Hypothalamus (tissue), 51 donors: ENCODE measurements at regions not wholly inside any gene's neighbourhood (a gene's known extent, or its start where the extent isn't known, plus 50 kb on each side); places are given as distances from the start of the nearest gene placed in this dataset.
"Not testable (repeated sequence)": the region's sequence is repeated elsewhere in the genome, so short reads cannot be mapped to it uniquely, and the experiment has no call there.

Source experiments
- DNase-seq, 51 donors: peaks; one replicate each; lab custom pipeline; 2025; lab: John Stamatoyannopoulos, UW

DNA sequence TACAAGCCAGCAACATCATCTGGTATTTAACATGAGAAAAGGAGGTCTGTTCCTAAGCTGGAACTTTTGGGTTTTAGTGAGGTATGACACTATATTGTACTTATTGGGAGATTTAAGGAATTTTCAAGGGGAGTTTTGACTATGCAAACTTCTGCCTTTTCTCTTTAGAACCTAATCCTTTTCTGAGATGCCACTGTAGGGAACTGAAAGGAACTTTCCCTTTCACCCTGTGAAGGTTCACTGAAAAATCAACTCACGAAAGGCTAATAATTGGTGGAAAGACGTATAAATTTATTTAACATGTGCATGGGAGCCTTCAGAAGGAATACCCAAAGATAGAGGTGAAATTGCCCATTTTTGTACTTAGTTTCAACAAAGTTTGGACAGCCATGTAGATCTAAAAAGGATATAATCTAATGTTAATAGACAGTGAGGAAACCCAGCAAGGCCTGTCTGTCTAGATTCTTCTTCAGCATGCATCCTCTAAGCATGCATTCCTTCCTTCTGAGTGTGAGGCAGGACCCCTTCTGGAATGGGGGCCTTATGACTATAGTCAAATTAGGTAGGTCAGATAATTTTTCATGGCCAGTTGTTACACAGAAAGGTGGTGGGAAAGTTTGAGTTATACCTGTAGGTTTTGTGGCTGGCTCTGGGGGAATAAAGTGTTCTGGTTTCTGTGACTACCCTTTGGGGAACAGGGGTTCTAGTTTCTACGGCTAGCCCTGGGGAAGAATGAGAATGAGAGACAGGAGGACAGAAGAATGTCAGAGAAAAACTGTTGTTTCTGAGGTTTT is 200.3 kb downstream of the C9orf152 start:
- DNase-seq = no peak

GRCh38 chr9:110008663-110009062 is 199.3 kb downstream of the C9orf152 start:
- no peak for DNase-seq

DNA sequence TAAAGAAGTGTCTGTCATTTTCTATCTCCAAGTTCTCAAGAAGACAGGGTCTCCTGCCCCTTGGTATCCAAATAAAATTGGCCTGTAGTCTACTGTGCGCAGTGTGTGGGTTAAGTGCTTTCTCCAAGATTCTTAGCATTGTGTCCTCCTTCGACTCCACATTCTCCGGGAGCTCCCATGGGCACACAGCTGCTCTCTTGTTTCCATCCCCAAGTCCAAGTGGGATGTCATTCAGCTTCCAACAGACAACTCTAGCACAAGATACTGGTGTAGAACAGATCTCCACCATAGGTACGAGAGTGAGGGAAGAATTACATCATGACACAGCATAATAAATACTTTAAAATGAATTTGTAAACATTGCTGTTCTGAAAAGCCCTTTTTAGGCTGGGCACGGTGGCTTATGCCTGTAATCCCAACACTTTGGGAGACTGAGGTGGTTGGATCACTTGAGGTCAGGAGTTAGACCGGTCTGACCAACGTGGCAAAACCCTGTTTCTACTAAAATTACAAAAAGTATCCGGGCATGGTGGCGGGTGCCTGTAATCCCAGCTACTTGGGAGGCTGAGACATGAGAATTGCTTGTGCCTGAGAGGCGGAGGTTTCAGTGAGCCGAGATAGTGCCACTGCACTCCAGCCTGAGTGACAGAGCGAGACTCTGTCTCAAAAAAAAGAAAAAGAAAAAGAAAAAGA is 196.2 kb downstream of the C9orf152 start:
- DNase-seq = no peak

DNA sequence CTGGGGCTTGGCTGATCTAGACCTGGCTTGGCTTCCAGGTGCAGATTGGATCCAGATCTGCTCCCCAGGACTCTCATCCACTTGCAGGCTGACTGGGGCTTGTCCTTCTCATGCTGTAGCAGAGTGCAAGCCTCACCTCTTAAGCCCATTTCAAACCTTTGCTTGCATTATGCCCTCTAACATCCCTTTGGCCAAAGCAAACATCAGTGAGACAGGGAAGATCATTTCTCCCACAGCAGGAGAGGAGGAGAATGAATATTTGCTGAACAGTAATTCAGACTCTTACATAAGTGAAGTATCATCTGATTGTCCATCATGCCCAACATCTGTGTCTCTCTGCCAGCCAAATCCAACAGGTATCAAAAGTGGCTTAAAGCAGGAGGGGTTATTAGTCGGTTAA is 194.9 kb downstream of the C9orf152 start:
- no peak for DNase-seq

DNA sequence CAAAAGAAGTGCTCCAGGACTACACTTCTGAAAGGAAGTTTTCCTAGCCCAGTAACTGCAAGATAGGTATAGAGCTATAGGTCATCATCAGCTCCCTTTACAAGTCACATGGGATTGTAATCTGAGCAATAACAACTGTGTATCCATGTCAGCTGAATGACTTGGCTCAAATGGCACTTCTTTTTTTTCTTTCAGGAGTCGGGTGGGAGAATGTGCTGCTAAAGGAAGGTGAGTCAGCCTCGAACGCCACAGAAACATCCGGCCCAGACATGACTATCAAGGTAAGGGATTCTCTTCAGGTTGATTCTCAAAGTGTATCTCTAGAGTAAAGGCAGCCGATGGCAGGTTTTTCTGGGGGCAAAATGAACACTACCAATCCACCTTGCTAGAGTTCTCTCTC is 192.2 kb downstream of the C9orf152 start:
- no peak for DNase-seq

- DNase-seq = no peak
These were observed 191.6 kb downstream of the C9orf152 start for GRCh38 chr9:110016340-110016739.

GRCh38 chr9:110020216-110020615 is 187.7 kb downstream of the C9orf152 start:
- not testable (repeated sequence) for DNase-seq

- DNase-seq = no peak
These were observed 186.1 kb downstream of the C9orf152 start for GRCh38 chr9:110021891-110022290.

- not testable (repeated sequence) for DNase-seq
These were observed 184.7 kb downstream of the C9orf152 start for GRCh38 chr9:110023221-110023620.

DNA sequence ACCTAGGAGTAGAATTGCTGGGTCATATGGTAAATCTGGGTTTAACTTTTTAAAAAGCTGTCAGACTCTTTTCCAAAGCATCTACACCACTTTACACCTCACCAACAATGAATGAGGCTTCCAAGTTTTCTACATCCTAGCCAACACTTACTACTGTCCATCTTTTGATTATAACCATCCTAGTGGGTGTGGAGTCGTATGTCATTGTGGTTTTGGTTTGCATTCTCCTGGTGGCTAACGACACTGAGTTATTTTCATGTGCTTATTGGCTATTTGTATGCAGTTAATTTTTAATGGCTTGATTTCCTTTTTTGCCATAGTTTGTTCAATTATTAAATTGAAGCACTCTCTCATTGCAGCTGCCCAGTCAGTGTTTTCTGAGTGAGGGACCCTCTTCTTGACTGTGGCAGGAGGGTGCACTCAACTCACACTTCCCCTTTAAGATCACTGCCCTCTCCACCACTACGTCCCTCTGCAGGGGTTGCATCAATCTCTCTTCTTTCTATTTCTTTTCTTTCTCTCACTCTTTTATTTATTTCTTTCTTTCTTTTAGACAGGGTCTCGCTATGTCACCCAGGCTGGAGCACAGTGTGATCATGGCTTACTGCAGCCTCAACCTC is 182.3 kb downstream of the C9orf152 start:
- DNase-seq = no peak

GRCh38 chr9:110027671-110028081 is 180.3 kb downstream of the C9orf152 start:
- no peak for DNase-seq

- no peak for DNase-seq
These were observed 179.7 kb downstream of the C9orf152 start for GRCh38 chr9:110028271-110028670.

GRCh38 chr9:110028676-110029075 is 179.3 kb downstream of the C9orf152 start:
- no peak for DNase-seq

- no peak for DNase-seq
These were observed 178.5 kb downstream of the C9orf152 start for GRCh38 chr9:110029429-110029955.

GRCh38 chr9:110029956-110030480 is 177.9 kb downstream of the C9orf152 start:
- DNase-seq = no peak

DNA sequence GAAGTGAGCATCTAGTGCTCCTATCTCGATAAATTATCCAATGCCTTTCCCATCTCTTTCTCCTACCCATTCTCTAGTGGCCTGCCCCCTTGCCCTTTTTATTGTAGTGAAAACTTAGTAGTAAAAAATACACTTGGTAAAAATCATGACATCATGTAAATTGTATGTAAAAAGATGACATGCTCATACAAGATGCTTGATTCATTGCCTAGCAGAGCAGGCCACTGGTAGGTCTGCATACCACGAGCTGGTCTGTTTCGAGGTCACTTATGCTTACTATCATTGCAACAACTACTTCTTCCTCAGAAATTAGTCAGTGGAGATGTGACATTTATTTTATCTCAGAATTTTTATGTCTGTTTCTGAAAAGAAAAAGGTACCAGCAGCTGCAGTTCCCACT is 177.3 kb downstream of the C9orf152 start:
- DNase-seq = no peak

- no peak for DNase-seq
These were observed 176.3 kb downstream of the C9orf152 start for GRCh38 chr9:110031511-110032173.

DNA sequence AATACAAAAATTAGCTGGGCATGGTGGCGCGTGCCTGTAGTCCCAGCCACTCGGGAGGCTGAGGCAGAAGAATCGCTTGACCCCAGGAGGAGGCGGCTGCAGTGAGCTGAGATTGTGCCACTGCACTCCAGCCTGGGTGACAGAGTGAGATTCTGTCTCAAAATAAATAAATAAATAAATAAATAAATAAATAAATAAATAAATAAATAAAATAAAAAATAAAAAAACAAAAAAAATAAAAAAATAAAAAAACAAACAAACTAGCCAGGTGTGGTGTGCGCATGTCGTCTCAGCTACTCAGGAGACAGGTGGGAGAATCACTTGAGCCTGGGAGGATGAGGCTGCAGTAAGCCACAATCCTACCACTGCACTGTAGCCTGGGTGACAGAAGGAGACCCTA is 175.4 kb downstream of the C9orf152 start:
- not testable (repeated sequence) for DNase-seq

- no peak for DNase-seq
These were observed 174.1 kb downstream of the C9orf152 start for GRCh38 chr9:110033869-110034268.

DNA sequence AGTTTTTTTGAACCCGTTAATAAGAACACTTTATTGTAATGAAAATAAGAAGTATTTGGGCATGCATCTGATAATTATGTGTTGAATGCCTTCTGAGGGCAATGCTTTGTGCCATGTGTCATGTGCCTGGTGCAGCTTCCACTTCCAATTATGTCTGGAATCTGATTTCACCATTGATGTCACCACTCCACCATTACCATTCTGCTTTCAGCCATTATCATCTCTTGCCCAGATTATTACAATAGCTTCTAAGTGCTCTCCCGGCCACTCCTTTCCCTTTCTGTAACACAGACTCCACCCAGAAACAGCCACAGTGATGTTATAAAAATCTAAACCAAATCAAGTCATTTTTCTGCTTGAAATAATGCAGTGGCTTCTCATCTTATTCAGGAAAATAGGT is 171.7 kb downstream of the C9orf152 start:
- DNase-seq = no peak

DNA sequence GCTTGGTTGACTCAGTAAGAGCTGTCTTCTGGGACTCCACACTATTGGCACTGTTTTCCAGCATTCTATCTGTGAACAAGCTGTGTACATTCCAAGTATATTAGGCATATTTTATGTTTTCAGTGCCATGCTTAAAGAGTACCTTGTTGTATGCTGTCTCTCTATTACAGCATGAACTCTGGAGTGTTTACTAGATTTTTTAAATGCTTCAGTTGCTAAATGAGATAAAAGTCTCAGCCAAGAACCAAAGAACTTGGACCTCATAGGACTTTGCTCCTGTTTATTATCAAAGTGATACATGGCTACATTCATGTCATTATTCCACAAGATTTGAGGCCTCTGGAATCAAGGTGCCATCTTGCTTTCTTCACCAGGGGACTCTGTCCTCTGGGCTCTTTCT is 167.2 kb downstream of the C9orf152 start:
- no peak for DNase-seq
